PC-9 (cell line): ENCODE measurements at regions not wholly inside any gene's neighbourhood (a gene's known extent, or its start where the extent isn't known, plus 50 kb on each side); places are given as distances from the start of the nearest gene placed in this dataset.

Source experiments
- CTCF ChIP-seq: fragments of 200-600 bp; sonication (generic); conservative IDR thresholded peaks from 2 replicates; pipeline ENCODE4 v1.6.1; 2017; ENCODE audit warnings: mixed run types, antibody characterized with exemption, mild to moderate bottlenecking, moderate library complexity
- EZH2 ChIP-seq: fragments of 200-600 bp; sonication (generic); IDR thresholded peaks from 2 replicates; pipeline ENCODE4 v1.8.0; 2017; ENCODE audit warnings: antibody characterized with exemption, low read depth

DNA sequence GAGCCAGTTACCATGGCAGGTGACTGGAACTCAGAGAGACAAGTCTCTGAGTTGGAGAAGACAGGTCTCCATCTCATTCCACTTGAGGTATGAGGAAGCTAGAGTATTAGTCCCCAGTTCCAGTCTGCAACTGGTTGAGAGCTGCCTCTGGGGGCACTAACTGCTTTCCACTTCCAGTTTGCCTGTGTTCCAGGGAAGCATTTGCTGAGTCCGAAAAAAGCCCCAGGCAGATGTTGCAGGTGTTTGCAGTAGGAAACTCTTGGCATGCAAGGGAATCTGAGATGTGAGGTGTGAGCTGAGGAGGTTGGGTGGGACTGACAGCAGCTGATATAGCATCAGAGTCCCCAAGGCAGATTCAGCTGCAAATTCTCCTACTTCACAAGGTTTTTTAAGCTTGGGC lies 272.2 kb upstream of the CASK start:
- TF ChIP-seq CTCF (no peak), EZH2 (no peak)
